AG10803 (cell line): ENCODE measurements at regions not wholly inside any gene's neighbourhood (a gene's known extent, or its start where the extent isn't known, plus 50 kb on each side); places are given as distances from the start of the nearest gene placed in this dataset.

Experiments
- DNase-seq: peaks from one replicate; pipeline ENCODE4 v3.0.0; 2010; ENCODE audit warnings: low read depth
- H3K4me3 ChIP-seq: 2 replicates; pipeline ENCODE4 v1.5.1; 2011; ENCODE audit warnings: mild to moderate bottlenecking, low read length, control low read depth
- TF ChIP-seq, protein P1 (sequence below): conservative IDR thresholded peaks from 2 replicates; pipeline ENCODE4 v1.5.1; 2011; ENCODE audit warnings: mild to moderate bottlenecking, low read length, control low read depth, inconsistent platforms

DNA sequence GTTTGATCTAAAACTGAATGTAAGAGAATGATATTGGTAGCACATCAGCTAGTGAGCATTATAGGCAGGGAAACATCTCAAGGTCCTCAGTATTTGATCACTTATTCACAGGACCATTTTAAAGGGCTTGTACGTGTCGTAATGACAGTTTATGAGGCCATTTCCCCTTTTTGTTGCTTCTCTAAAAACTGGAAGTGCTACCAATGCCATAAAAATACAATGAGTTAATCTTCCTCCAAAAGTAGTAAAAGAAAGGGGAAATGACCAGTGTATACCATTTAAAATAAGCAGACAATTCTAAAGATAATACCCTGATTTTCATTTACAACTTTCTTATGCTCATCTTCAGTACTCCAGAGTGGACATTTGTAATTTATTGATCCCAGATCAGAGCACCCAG, 285.8 kb upstream of the PCSK5 start:
- no peak for DNase-seq
- TF ChIP-seq, protein P1, sequence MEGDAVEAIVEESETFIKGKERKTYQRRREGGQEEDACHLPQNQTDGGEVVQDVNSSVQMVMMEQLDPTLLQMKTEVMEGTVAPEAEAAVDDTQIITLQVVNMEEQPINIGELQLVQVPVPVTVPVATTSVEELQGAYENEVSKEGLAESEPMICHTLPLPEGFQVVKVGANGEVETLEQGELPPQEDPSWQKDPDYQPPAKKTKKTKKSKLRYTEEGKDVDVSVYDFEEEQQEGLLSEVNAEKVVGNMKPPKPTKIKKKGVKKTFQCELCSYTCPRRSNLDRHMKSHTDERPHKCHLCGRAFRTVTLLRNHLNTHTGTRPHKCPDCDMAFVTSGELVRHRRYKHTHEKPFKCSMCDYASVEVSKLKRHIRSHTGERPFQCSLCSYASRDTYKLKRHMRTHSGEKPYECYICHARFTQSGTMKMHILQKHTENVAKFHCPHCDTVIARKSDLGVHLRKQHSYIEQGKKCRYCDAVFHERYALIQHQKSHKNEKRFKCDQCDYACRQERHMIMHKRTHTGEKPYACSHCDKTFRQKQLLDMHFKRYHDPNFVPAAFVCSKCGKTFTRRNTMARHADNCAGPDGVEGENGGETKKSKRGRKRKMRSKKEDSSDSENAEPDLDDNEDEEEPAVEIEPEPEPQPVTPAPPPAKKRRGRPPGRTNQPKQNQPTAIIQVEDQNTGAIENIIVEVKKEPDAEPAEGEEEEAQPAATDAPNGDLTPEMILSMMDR = no peak
- H3K4me3 ChIP-seq = no peak overlapping the region

DNA sequence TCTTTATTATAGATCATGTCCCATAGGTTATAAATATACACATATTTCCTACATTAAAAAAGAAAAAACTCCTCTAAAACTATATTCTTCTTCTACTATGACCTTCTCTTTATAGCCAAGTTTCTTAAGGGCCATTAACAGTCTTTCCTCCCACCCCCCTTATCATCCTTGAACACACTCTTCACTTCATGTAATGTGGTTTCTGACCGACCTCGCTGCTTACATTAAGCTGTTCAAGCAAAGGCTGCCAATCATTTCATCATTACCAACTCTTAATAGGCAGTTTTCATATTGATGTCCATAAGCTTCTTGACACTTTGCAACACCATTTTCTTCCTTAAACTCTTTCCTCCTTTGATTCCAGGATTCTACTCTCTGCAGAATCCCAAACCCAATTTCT, 283.0 kb upstream of the PCSK5 start:
- DNase-seq = no peak
- TF ChIP-seq, protein P1 = no peak
- H3K4me3 ChIP-seq = no peak overlapping the region

DNA sequence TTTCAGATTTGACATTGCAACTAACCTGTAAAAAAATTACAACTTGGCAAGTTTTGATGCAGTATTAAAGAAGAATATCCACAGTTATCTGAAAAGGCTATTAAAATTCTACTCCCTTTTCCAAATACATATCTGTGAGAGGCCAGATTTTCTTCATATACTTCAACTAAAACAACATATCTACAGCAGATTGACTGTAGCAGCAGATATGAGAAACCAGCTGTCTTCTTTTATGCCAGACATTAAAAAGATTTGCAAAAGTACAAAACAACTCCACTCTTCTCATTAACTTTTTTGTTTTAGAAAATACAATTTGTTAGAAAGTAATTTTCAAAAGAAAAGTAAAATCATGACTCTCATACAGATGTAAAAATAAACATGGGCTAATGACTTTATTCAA, 281.1 kb upstream of the PCSK5 start:
- TF ChIP-seq, protein P1 = no peak
- no peak for DNase-seq
- no peak overlapping the region for H3K4me3 ChIP-seq

DNA sequence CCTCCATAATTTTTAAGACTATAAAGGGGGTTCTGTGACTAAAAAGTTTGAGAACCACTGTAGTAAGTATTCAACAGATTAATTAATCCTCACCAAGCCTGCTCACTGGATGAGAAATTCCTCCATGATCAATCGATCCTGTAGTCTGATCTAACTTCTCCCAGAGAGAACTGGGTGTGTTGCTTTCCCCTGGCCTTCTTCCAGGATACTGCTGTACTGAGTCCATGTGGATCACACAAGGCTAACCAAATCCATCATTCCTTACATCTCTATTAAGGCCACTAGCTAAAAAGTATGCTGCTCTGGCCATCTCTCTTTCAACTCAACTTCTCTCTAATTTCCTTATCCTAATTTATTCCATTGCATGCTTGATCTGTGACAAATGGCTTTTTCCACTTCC, 280.2 kb upstream of the PCSK5 start:
- no peak for DNase-seq
- H3K4me3 ChIP-seq = no peak overlapping the region
- TF ChIP-seq, protein P1 = no peak

DNA sequence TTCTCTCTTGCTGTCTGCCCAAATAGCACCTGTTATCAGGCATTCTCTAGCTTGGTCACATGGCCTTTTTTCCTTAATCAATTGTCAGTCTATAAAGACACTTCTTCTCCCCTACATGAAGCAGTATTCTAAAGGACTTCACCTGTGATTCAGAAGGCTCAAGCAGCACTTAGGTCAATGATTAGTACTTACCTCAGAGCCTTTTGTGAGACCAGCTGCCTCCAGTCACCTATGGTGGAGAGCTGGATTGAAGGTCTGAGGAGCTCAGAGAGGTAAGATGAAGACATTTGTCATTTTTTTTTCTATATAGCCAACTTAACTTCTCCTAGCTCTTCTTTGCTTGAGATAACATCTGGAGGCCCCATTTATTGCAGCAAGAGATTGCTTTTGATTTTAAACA, 278.3 kb upstream of the PCSK5 start:
- no peak for DNase-seq
- TF ChIP-seq, protein P1 = no peak
- H3K4me3 ChIP-seq = no peak overlapping the region

DNA sequence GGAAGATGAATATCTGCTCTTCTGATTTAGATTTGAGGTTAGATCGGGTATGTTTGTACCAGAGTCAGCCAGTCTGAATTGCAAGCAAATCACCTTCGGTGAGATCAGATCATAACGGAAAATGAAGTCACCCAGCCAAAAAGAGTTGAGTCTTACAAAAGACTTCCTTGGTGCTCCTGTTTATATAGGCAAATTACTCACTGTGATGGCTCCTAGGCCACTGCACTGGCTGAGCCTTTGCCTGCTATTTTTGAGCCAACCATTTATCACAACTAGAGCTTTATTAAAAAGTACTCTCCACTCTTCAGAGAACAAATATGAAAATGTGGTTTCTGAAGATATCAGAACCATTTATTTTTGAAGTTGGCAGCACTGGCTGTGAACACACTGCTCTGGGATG, 277.7 kb upstream of the PCSK5 start:
- H3K4me3 ChIP-seq = no peak overlapping the region
- no peak for DNase-seq
- TF ChIP-seq, protein P1 = no peak

DNA sequence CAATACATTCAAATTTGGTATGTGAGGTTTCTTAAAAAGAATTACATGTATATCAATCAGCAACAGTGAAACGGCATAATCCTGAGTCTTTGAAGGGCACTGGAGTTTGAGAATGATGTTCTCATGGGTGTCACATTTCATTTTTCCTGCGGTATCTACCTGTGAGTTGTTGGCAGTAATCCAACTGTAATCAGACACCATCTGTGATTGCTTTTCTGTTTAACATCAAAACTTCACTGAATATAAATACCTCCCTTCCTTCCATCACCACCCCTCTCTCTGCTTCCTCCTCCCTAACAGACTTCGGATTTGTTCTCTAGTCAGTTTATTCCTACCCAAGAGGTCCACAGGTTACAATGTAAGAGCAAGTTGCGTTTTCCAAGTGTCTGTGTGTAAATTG, 275.2 kb upstream of the PCSK5 start:
- no peak for DNase-seq
- H3K4me3 ChIP-seq = no peak overlapping the region

More for the DNA sequence above, 275.2 kb upstream of the PCSK5 start:
- TF ChIP-seq, protein P1 = no peak
